Neural progenitor cell (in vitro differentiated cells): ENCODE measurements at regions not wholly inside any gene's neighbourhood (a gene's known extent, or its start where the extent isn't known, plus 50 kb on each side); places are given as distances from the start of the nearest gene placed in this dataset.

Source experiments
- CTCF ChIP-seq: fragments of 200-600 bp; sonication (generic); IDR thresholded peaks from 2 replicates; pipeline ENCODE4 v1.5.1; 2017; ENCODE audit warnings: antibody characterized with exemption, mild to moderate bottlenecking
- EZH2 ChIP-seq: fragments of 200-600 bp; sonication (generic); IDR thresholded peaks from 2 replicates; pipeline ENCODE4 v1.6.1; 2017; ENCODE audit warnings: antibody characterized with exemption, mild to moderate bottlenecking, moderate library complexity
- EZH2phosphoT487 ChIP-seq: fragments of 200-600 bp; sonication (generic); IDR thresholded peaks from 2 replicates; pipeline ENCODE4 v1.6.1; 2017; ENCODE audit warnings: antibody characterized with exemption

GRCh38 chr1:72535470-72535869, 253.1 kb upstream of the NEGR1 start:
- no peak for TF ChIP-seq CTCF
- no peak for TF ChIP-seq EZH2
- TF ChIP-seq EZH2phosphoT487: no peak
